GM18868 (cell line): ENCODE measurements at regions not wholly inside any gene's neighbourhood (a gene's known extent, or its start where the extent isn't known, plus 50 kb on each side); places are given as distances from the start of the nearest gene placed in this dataset.
A peak's percentile ranks its signal among the peaks of the same experiment; 100 is the strongest.

Experiments
- ATAC-seq: cut with Tn5 transposase; IDR thresholded peaks from one replicate; pipeline ENCODE4 v1.9.1; 2021; ENCODE audit warnings: mild to moderate bottlenecking, moderate library complexity; ENCODE audit not compliant: unreplicated experiment

- ATAC-seq = no peak
Observed at GRCh38 chr2:41806286-41806685, 241.5 kb upstream of the PKDCC start.

GRCh38 chr2:41821167-41821566, 226.7 kb upstream of the PKDCC start:
- no peak for ATAC-seq

GRCh38 chr2:41826921-41827320, 220.9 kb upstream of the PKDCC start:
- no peak for ATAC-seq

- no peak for ATAC-seq
Observed at GRCh38 chr2:41827354-41827971, 220.4 kb upstream of the PKDCC start.

- ATAC-seq = no peak
Observed at GRCh38 chr2:41828052-41828643, 219.7 kb upstream of the PKDCC start.

GRCh38 chr2:41829052-41829451, 218.8 kb upstream of the PKDCC start:
- no peak for ATAC-seq

GRCh38 chr2:41830600-41830999, 217.2 kb upstream of the PKDCC start:
- ATAC-seq = no peak

- no peak for ATAC-seq
Observed at GRCh38 chr2:41832218-41832617, 215.6 kb upstream of the PKDCC start.

GRCh38 chr2:41835401-41835800, 212.4 kb upstream of the PKDCC start:
- ATAC-seq = no peak

- ATAC-seq = no peak
Observed at GRCh38 chr2:41836948-41837347, 210.9 kb upstream of the PKDCC start.

GRCh38 chr2:41837610-41838009, 210.2 kb upstream of the PKDCC start:
- no peak for ATAC-seq

- peak; percentile 100 for ATAC-seq
Observed at GRCh38 chr2:41840702-41841551, 206.9 kb upstream of the PKDCC start.

- no peak for ATAC-seq
Observed at GRCh38 chr2:41846962-41847361, 200.9 kb upstream of the PKDCC start.

GRCh38 chr2:41847744-41848441, 199.9 kb upstream of the PKDCC start:
- no peak for ATAC-seq

- no peak for ATAC-seq
Observed at GRCh38 chr2:41851554-41851953, 196.3 kb upstream of the PKDCC start.

- ATAC-seq = no peak
Observed at GRCh38 chr2:41853427-41854191, 194.2 kb upstream of the PKDCC start.

GRCh38 chr2:41854227-41854626, 193.6 kb upstream of the PKDCC start:
- ATAC-seq = no peak

- no peak for ATAC-seq
Observed at GRCh38 chr2:41856946-41857345, 190.9 kb upstream of the PKDCC start.

- ATAC-seq = no peak
Observed at GRCh38 chr2:41859615-41860514, 188.0 kb upstream of the PKDCC start.

GRCh38 chr2:41863062-41863461, 184.8 kb upstream of the PKDCC start:
- no peak for ATAC-seq
